ENCODE measurements at regions not wholly inside any gene's neighbourhood (a gene's known extent, or its start where the extent isn't known, plus 50 kb on each side); places are given as distances from the start of the nearest gene placed in this dataset.

DNA sequence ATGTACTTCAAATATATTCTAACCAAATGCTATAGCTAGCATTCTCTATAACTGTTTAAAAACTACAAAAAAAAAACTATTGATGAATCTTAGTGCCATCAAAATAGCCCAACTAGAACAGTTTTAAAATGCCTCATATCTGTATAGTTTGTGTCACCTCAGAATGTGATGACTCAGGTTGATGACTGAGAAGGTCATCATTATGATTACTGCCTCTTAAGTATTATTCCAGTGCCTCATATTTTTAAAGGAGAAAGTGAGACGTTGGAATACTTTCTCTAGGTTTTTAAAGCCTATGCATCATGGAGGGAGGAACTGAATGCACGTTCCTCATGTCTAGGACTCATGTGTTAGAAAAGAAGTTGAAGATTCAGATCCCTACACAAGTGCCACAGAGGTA is 88.2 kb downstream of the TMA16 start:
- no peak for DNase-seq

DNA sequence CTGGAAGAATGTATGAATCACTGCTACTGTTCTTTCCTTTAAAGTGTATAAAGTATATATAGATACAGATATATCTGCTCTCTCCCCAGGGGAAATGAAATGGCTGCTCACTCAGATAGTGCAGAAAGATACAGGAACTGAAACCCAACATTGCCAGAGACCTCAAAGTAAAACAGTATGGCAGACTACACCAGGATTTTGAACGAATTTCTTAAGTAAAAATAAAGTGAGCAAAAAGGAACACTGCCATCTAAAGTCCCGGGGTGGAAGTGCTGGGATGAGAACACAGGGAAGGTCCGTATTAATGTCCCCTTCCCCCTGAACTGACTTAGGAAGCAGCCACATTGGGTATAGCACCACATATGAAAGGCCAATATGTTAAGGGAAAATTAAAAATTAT is 93.4 kb downstream of the TMA16 start:
- no peak for DNase-seq

DNA sequence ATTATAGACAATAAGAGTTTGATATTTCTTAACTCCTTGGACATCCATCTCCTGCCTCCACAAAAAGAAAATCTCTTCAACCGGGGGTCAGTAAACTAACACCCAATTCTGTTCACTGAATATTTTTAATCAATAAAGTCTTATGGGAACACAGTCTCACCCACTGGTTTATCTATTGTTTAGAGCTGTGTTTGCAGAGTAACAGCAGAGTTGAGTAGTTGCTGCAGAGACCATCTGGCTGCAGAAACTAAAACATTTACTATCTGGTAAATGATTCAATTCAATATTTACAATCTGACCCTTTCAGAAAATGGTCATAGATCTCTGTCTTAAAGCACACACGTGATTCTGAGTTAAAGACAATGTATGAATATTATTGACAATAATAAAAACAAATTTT is 94.0 kb downstream of the TMA16 start:
- DNase-seq, result no peak

DNA sequence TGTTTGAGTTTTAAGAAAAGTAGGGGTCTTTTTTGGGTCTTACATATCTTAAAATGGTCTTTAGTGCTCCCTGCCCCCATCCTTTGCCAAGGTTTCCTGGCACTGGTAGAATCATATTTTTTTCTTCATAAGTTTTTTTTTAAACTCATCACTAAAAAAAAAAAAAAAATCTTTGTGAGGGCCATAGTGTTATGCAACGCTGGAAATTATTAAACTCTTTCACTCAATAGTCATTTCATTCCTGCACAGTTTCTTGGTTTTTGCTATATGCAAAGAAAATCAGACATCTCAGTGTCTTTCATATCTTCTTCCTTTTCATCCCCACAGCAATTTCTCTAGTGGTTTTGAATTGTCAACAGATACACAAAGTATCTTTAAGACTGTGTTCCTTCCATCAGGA is 95.6 kb downstream of the TMA16 start:
- no peak for DNase-seq

DNA sequence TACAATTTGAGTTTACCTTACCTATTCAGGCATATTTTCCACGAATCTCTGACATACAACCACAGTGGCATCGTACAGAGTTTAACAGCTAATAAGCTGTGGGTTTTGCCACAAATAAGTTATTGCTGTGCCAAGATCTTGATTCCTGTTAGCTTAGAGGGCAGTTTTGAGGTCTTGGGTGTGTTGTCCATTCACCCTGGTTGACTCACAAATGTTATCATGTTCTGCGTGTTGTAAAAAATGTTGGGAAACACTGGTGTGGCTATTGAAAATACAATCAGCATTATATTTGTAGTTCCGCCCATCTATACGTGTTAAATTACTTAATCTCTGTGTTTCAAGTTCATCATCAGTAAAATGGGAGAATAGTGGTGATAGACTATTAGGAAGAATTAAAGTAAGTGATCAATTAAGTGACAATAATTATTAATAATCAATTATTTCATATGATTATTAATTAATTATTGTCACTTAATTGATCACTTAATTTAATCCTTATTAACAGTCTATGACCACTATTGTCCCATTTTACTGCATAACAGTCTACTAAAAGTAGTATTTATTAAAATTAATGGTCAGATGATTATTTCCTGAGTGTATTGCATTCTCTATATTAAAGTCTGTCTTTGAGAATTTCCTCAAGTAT is 96.3 kb downstream of the TMA16 start:
- no peak for DNase-seq

GRCh38 chr4:163591614-163592020 is 97.1 kb downstream of the TMA16 start:
- peak; percentile 70 for DNase-seq

GRCh38 chr4:163592212-163592611 is 97.7 kb downstream of the TMA16 start:
- no peak for DNase-seq

- DNase-seq, result no peak
These were observed 101.1 kb downstream of the TMA16 start for GRCh38 chr4:163595580-163595979.

DNA sequence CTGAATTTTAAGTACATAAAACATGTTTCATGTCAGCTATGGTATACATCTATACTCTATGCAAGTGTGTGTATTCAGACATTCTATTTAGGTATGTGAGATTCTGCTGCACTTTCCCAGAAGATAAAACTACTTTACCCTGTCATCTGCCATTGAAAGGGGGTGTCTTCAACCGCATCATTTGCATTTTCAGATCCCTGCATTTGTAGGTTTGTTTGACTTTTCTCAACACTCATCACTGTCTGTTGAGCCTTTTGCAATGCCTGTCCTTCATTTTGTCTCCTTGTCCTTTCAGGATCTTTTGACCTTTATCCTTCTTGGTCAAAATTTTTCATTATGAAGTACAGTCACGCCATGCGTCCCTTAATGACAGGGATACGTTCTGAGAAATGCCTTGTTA is 103.5 kb downstream of the TMA16 start:
- no peak for DNase-seq

DNA sequence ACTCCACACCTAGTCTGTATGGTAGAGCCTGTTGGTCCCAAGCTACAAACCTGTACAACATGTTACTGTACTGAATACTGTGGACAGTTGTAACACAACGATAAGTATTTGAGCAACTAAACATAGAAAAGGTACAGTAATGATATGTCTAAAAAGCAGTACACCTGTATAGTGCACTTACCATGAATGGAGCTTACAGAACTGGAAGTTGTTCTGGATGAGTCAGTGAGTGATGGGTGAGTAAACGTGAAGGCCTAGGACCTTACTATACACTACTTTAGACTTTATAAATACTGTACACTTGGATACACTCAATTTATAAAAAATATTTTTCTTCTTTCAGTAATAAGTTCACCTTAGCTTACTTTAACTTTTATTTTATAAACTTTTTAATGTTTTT is 104.0 kb downstream of the TMA16 start:
- DNase-seq, result no peak

DNA sequence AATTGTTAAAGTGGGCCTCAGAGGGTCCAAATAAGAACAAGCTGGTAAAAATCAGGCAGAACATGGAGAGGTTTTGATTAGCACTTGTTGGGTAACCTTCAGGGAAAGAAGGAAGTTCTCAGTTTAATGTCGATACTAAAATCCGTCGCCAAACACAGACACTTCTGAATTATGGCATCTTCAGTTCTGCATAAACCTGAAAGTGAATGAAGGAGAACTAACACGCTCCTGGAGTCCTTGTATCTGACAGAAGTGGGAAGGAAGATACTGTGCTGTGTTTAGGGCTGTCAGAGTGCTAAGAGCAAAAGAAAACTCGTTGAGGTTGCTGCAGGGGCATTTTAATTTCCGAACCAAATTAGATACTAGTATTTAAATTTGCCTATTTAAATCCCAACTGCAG is 106.2 kb downstream of the TMA16 start:
- DNase-seq, result peak; percentile 4

GRCh38 chr4:163603257-163603656 is 108.8 kb downstream of the TMA16 start:
- no peak for DNase-seq

GRCh38 chr4:163606896-163607691 is 112.6 kb downstream of the TMA16 start:
- peak; percentile 36 for DNase-seq

DNA sequence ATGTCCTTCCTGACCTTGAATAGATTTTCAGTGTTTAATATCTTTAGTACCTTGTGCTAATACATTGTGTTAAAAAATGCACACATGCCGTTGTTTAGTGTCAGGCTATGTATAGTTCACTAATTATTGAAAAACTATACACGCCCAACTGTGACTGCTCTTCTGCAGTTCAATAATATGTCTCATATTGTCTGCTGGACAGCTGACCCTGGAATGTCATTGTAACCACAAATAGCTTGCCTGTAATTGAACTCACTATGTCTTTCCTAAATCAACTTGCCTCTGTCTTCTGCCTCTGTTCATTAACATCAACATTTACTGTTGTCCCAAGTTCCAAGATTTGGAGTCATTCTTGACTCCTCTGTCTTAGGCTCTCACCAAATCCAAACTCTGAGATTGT is 114.5 kb downstream of the TMA16 start:
- DNase-seq, result no peak

- no peak for DNase-seq
These were observed 116.2 kb downstream of the TMA16 start for GRCh38 chr4:163610648-163611047.

DNA sequence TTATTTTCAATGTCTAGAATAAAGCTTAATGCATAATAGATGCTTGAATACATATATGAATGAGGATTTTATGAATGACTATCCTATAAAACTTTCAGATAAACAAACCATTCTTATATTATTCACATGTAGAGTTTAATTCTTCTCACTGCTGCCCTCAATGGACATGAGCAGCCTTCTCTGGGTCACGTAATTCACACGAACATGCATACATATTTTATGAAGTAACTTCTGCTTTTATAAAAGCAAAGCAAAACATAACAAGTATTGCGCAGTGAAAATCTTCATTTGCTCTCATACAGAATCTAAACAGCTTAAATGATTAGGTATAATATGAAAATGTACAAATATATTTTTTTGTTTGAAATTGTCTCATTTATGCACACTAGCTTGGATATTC is 116.7 kb downstream of the TMA16 start:
- no peak for DNase-seq

DNA sequence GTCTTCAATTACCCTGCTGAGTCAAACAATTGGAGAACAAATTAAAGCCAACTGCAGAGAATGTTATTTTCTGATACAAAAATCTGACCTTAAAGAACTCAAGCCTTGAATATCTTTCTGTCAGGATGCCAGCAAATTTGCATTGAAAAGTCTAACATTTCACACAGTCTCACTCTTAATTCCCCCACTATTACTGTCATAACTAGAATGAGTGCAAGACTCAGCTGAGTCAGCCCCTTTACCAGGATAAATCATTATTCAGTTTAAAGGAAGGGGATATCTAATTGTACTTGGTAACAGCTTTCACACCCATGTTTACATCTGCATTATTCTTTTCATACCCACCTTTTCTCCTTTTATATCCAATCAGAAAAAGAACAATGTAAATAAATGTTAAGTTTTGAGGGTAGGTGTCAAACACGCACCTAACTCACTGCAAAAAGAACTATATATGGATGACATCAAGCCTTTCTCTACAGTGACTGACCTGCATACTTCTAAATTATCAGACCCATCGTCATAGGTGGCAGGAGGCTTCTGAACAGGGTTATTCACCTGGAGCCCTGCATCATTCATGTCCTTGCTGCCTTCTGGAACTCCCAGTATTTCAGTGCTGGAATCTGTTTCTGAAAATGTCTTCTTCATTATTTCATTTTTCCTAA is 117.4 kb downstream of the TMA16 start:
- DNase-seq, result no peak

DNA sequence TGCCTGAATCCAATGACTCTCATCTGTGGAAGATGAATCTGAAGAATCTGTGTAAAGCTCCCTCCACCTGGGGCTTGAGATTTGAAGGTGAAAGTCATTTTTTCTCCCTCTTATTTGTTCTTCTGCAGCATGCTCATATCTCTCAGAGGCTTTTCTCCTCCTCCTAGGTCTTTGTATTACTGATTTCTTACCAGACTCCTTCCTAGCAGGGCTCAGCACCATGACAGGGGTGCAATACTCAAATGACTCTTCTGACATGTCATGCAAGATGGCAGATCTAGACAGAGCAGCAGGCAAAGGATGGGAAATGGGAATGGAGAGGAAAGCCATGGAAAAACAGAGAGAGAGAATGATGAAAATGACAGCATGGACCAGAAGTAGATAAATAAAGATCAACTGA is 118.3 kb downstream of the TMA16 start:
- DNase-seq, result no peak

DNA sequence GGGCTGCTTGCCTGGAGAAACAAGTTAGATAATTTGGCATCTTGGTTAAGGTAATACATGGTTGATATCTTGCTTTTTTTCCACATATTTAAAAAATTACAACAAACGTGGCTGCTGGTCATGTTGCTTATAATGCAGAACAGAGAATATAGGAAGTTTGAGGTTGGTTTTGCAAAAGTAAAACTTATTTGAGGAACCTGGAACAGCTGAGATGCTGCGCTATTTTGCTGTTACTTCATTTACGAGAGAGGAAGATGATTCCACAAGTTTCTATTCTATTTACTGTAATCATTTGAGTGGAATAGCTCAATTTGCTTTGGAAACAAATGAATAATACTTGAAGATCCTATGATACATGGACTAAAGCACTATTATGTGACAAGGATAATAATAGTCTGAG is 118.9 kb downstream of the TMA16 start:
- no peak for DNase-seq

DNA sequence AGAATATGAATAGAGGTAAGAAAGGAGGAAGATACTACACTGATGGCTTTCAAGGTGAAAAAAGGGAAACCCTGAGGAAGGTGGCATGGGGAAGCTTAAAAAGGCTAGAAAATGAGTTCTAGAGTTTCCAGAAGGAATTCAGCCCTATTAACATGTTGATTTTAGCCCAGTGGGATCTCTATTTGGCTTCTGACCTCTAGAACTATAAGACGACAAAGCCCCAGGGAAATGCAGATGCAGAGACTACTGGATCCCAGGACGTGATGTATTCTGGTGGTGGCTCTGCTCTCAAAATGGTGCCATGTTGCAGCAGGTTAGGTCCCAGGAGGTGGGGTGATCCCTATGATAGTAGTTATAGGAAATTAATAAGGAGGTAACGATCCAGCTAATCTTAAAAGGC is 120.4 kb downstream of the TMA16 start:
- DNase-seq, result no peak

GRCh38 chr4:163618845-163619244 is 124.4 kb downstream of the TMA16 start:
- DNase-seq, result no peak

- no peak for DNase-seq
These were observed 126.2 kb downstream of the TMA16 start for GRCh38 chr4:163620738-163621137.

GRCh38 chr4:163621821-163622220 is 127.3 kb downstream of the TMA16 start:
- DNase-seq, result no peak

- no peak for DNase-seq
These were observed 128.0 kb downstream of the TMA16 start for GRCh38 chr4:163622379-163623035.
